Activated T-cell treated with anti-CD3 and anti-CD28 coated beads, Interleukin-2, amount 50 U/mL, for 48 hours (primary cell): ENCODE measurements at regions not wholly inside any gene's neighbourhood (a gene's known extent, or its start where the extent isn't known, plus 50 kb on each side); places are given as distances from the start of the nearest gene placed in this dataset.
"Not testable (repeated sequence)": the region's sequence is repeated elsewhere in the genome, so short reads cannot be mapped to it uniquely, and the experiment has no call there.

Experiments
- DNase-seq, 2 experiments: peaks; one replicate each; pipeline ENCODE4 v3.0.0-alpha.2; 2020

- DNase-seq, result no peak
These were observed 148.6 kb upstream of the FUT9 start for GRCh38 chr6:95867205-95867604.

GRCh38 chr6:95877480-95877879 is 138.3 kb upstream of the FUT9 start:
- no peak for DNase-seq

- DNase-seq, result no peak
These were observed 135.9 kb upstream of the FUT9 start for GRCh38 chr6:95879856-95880255.

- no peak for DNase-seq
These were observed 133.4 kb upstream of the FUT9 start for GRCh38 chr6:95882371-95882770.

GRCh38 chr6:95888711-95889110 is 127.1 kb upstream of the FUT9 start:
- not testable (repeated sequence) for DNase-seq

GRCh38 chr6:95905132-95905531 is 110.6 kb upstream of the FUT9 start:
- no peak for DNase-seq

- DNase-seq, result no peak
These were observed 98.7 kb upstream of the FUT9 start for GRCh38 chr6:95917034-95917433.

GRCh38 chr6:95923518-95923917 is 92.3 kb upstream of the FUT9 start:
- peak; percentile 17 for DNase-seq

GRCh38 chr6:95935736-95936135 is 80.0 kb upstream of the FUT9 start:
- DNase-seq, result no peak

GRCh38 chr6:95946906-95947305 is 68.9 kb upstream of the FUT9 start:
- DNase-seq, result no peak

GRCh38 chr6:95948324-95948723 is 67.5 kb upstream of the FUT9 start:
- DNase-seq, result no peak

GRCh38 chr6:95949985-95950384 is 65.8 kb upstream of the FUT9 start:
- DNase-seq, result no peak

- no peak for DNase-seq
These were observed 57.1 kb upstream of the FUT9 start for GRCh38 chr6:95958686-95959085.

- DNase-seq, result no peak
These were observed 56.5 kb upstream of the FUT9 start for GRCh38 chr6:95959261-95959660.
